Body of pancreas (tissue), 4 donors: ENCODE measurements at regions not wholly inside any gene's neighbourhood (a gene's known extent, or its start where the extent isn't known, plus 50 kb on each side); places are given as distances from the start of the nearest gene placed in this dataset.

ENCODE experiments used
- ATAC-seq: fragments of 150-250 bp; one replicate; pipeline ENCODE4 v1.9.1; 2016
- DNase-seq, 4 donors: peaks; one replicate each; pipeline ENCODE4 v3.0.0-alpha.2; 2019
- H3K27ac ChIP-seq, 4 donors: fragments of 200-600 bp; sonication (generic); 1 replicate in 3 of 4; 2 replicates in 1 of 4; pipeline versions ENCODE4 v1.5.1 to v1.6.1; 2016 to 2019; ENCODE audit warnings: mild to moderate bottlenecking in 1 of 4, mixed read lengths in 1 of 4, moderate library complexity in 1 of 4
- H3K27me3 ChIP-seq, 2 donors: fragments of 200-600 bp; sonication (generic); one replicate each; pipeline ENCODE4 v1.6.0; 2016; ENCODE audit warnings: mild to moderate bottlenecking in 1 of 2
- H3K36me3 ChIP-seq, 2 donors: fragments of 200-600 bp; sonication (generic); replicated peaks in 1 of 2; 2 replicates each; pipeline ENCODE4 v1.5.1; 2016; ENCODE audit warnings: low read depth in 2 of 2; ENCODE audit not compliant: insufficient read depth in 1 of 2
- H3K4me1 ChIP-seq: fragments of 200-600 bp; sonication (generic); one replicate; pipeline ENCODE4 v1.6.0; 2016
- H3K4me3 ChIP-seq, 2 donors: fragments of 200-600 bp; sonication (generic); 1 replicate in 1 of 2; 2 replicates in 1 of 2; pipeline ENCODE4 v1.5.1; 2016 to 2019
- H3K9me3 ChIP-seq, 3 donors: fragments of 200-600 bp; sonication (generic); 1 replicate in 2 of 3; 2 replicates in 1 of 3; pipeline ENCODE4 v1.5.1; 2016
- CTCF ChIP-seq, 7 experiments: fragments of 450-650 bp in 4 of 7; fragments of 200-600 bp in 3 of 7; sonication (generic) in 3 of 7; IDR thresholded peaks; one replicate each; pipeline ENCODE4 v1.5.1; 2016 to 2019; ENCODE audit warnings: antibody characterized with exemption in 7 of 7
- POLR2A ChIP-seq, 3 donors: fragments of 450-650 bp; IDR thresholded peaks; one replicate each; pipeline ENCODE4 v1.6.1; 2016; ENCODE audit warnings: antibody characterized with exemption in 3 of 3, mild to moderate bottlenecking in 2 of 3
- WGBS, 2 donors: methylation state at CpG; one replicate each; pipeline ENCODE4 v1.1.5; 2017; 5-methylcytosine and 5-hydroxymethylcytosine counted together
- intact Hi-C: fragments of 100-400 bp; cut with DNase I; formaldehyde crosslinking; loops from one replicate; pipeline ENCODE4 v1.15.1; 2023

GRCh38 chr1:194056169-194056568 is 869.8 kb upstream of the B3GALT2 start:
- DNase-seq (no peak), ATAC-seq (no peak)
- WGBS, 2 donors = 77 to 86% methylated on average over 2 of the region's 2 CpGs
- Histone ChIP-seq H3K9me3 (no peaks in the 10 kb centered on the region), H3K4me3 (no peak overlapping the region), H3K27me3 (no peaks in the 10 kb centered on the region), H3K27ac (no peak overlapping the region), H3K4me1 (peaks cover 20% of the 10 kb centered on the region), H3K36me3 (no peaks in the 10 kb centered on the region)
- intact Hi-C loops = no loop called here
- no peak for TF ChIP-seq CTCF (IDR thresholded peaks at IDR 0.05)
- no peak for TF ChIP-seq POLR2A (IDR thresholded peaks at IDR 0.05)

- no peaks in the 10 kb centered on the region for H3K36me3 ChIP-seq
- H3K27ac ChIP-seq = no peak overlapping the region
- DNase-seq (no peak), ATAC-seq (no peak)
- intact Hi-C loops = no loop called here
- peaks cover 20% of the 10 kb centered on the region for H3K4me1 ChIP-seq
- H3K9me3 ChIP-seq = no peaks in the 10 kb centered on the region
- TF ChIP-seq POLR2A (IDR thresholded peaks at IDR 0.05) = no peak
- TF ChIP-seq CTCF (IDR thresholded peaks at IDR 0.05) = no peak
- H3K27me3 ChIP-seq = no peaks in the 10 kb centered on the region
- WGBS, 2 donors = 7 to 13% methylated on average over 1 of the region's 1 CpG
- H3K4me3 ChIP-seq = no peak overlapping the region
Measured at GRCh38 chr1:194055536-194055935, 869.1 kb upstream of the B3GALT2 start.

GRCh38 chr1:194052514-194053338 is 866.3 kb upstream of the B3GALT2 start:
- Histone ChIP-seq H3K36me3 (no peaks in the 10 kb centered on the region), H3K27ac (no peak overlapping the region), H3K9me3 (no peaks in the 10 kb centered on the region), H3K4me1 (peaks cover 20% of the 10 kb centered on the region), H3K4me3 (no peak overlapping the region), H3K27me3 (no peaks in the 10 kb centered on the region)
- no peak for TF ChIP-seq CTCF (IDR thresholded peaks at IDR 0.05)
- TF ChIP-seq POLR2A (IDR thresholded peaks at IDR 0.05) = no peak
- ATAC-seq = no peak
- DNase-seq = no peak
- WGBS, 2 donors = 95 to 96% methylated on average over 2 of the region's 2 CpGs
- intact Hi-C loops = no loop called here

GRCh38 chr1:194047921-194048320 is 861.5 kb upstream of the B3GALT2 start:
- TF ChIP-seq POLR2A (IDR thresholded peaks at IDR 0.05) (no peak), CTCF (IDR thresholded peaks at IDR 0.05) (no peak)
- Histone ChIP-seq H3K4me1 (no peaks in the 10 kb centered on the region), H3K27ac (no peak overlapping the region), H3K27me3 (no peaks in the 10 kb centered on the region), H3K4me3 (no peak overlapping the region), H3K9me3 (no peaks in the 10 kb centered on the region), H3K36me3 (no peaks in the 10 kb centered on the region)
- DNase-seq (no peak), ATAC-seq (no peak)
- intact Hi-C loops = no loop called here
- WGBS, 2 donors = 61 to 65% methylated on average over 3 of the region's 3 CpGs

GRCh38 chr1:194047206-194047605 is 860.8 kb upstream of the B3GALT2 start:
- Histone ChIP-seq H3K4me3 (no peak overlapping the region), H3K27ac (no peak overlapping the region), H3K9me3 (no peaks in the 10 kb centered on the region), H3K4me1 (no peaks in the 10 kb centered on the region), H3K27me3 (no peaks in the 10 kb centered on the region), H3K36me3 (no peaks in the 10 kb centered on the region)
- WGBS, 2 donors = 46 to 50% methylated on average over 3 of the region's 3 CpGs
- ATAC-seq = no peak
- no peak for DNase-seq
- no peak for TF ChIP-seq POLR2A (IDR thresholded peaks at IDR 0.05)
- TF ChIP-seq CTCF (IDR thresholded peaks at IDR 0.05) = no peak
- intact Hi-C loops = no loop called here
